ENCODE measurements at regions not wholly inside any gene's neighbourhood (a gene's known extent, or its start where the extent isn't known, plus 50 kb on each side); places are given as distances from the start of the nearest gene placed in this dataset.
"Not testable (repeated sequence)": the region's sequence is repeated elsewhere in the genome, so short reads cannot be mapped to it uniquely, and the experiment has no call there.

- Histone ChIP-seq H3K4me1 (ENCODE audit: control insufficient read depth in 1 of 2, insufficient read depth in 2 of 2, low read depth in 1 of 2, low read length in 1 of 2) (no peaks in the 10 kb centered on the region), H3K4me2 (no peak overlapping the region), H3K9ac (no peak overlapping the region), H3K9me2 (no peaks in the 10 kb centered on the region), H3K27ac (ENCODE audit: low read depth in 2 of 2, low read length in 1 of 2) (no peak overlapping the region), H3K9me3 (no peaks in the 10 kb centered on the region), H4K20me1 (ENCODE audit: insufficient read depth) (no peaks in the 10 kb centered on the region), H3K27me3 (ENCODE audit: insufficient read depth) (no peaks in the 10 kb centered on the region), H3K79me2 (ENCODE audit: insufficient read depth) (no peaks in the 10 kb centered on the region), H2AFZ (ENCODE audit: low read depth) (no peak overlapping the region), H3K36me3 (replicated peaks in 1 of 2; ENCODE audit: control insufficient read depth in 1 of 2, insufficient read depth in 2 of 2, low read length in 1 of 2) (peaks cover 0 to 3% of the 10 kb centered on the region in 2 experiments), H3K4me3 (ENCODE audit: low read depth in 2 of 2, low read length in 1 of 2) (no peak overlapping the region), H3F3A (replicated peaks; ENCODE audit: insufficient read depth) (peaks cover 6% of the 10 kb centered on the region)
- DNase-seq: no peak
- POLR2A ChIA-PET: no interaction called here
- CTCF ChIA-PET: no interaction called here
- TF ChIP-seq ELF1 (IDR thresholded peaks at IDR 0.05) (no peak), FOXM1 (IDR thresholded peaks at IDR 0.05; ENCODE audit: low read depth) (no peak), CTCF (IDR thresholded peaks at IDR 0.05) (no peak), TEAD4 (IDR thresholded peaks at IDR 0.05; ENCODE audit: borderline replicate concordance, insufficient read depth) (no peak), NRF1 (IDR thresholded peaks at IDR 0.05; ENCODE audit: low read depth, low read length) (no peak), SIN3A (IDR thresholded peaks at IDR 0.05; ENCODE audit: borderline replicate concordance, low read depth, low read length) (no peak)
Observed at GRCh38 chr9:111736714-111737113, 58.0 kb downstream of the SHOC1 start.

- H4K20me1 ChIP-seq (ENCODE audit: insufficient read depth); POLR2A ChIA-PET; H3K9me3 ChIP-seq; DNase-seq; H3K4me2 ChIP-seq; H3K27me3 ChIP-seq (ENCODE audit: insufficient read depth); CTCF ChIA-PET; H3F3A ChIP-seq (replicated peaks; ENCODE audit: insufficient read depth); H3K27ac ChIP-seq (ENCODE audit: low read depth in 2 of 2, low read length in 1 of 2); H3K79me2 ChIP-seq (ENCODE audit: insufficient read depth); H3K9ac ChIP-seq; H3K4me3 ChIP-seq (ENCODE audit: low read depth in 2 of 2, low read length in 1 of 2); H3K4me1 ChIP-seq (ENCODE audit: control insufficient read depth in 1 of 2, insufficient read depth in 2 of 2, low read depth in 1 of 2, low read length in 1 of 2); H3K9me2 ChIP-seq; H3K36me3 ChIP-seq (replicated peaks in 1 of 2; ENCODE audit: control insufficient read depth in 1 of 2, insufficient read depth in 2 of 2, low read length in 1 of 2); H2AFZ ChIP-seq (ENCODE audit: low read depth): not testable (repeated sequence)
- 97% methylated on average over 2 of the region's 2 CpGs for WGBS (ENCODE audit: low lambda C conversion rate)
Observed at GRCh38 chr9:111735344-111735743, 59.4 kb downstream of the SHOC1 start.

GRCh38 chr9:111731928-111732327 is 62.8 kb downstream of the SHOC1 start:
- no peak for TF ChIP-seq FOSL2 (IDR thresholded peaks at IDR 0.05; ENCODE audit: borderline replicate concordance, low read depth)
- TF ChIP-seq RCOR1 (IDR thresholded peaks at IDR 0.05; ENCODE audit: low read length): no peak
- TF ChIP-seq RXRA (IDR thresholded peaks at IDR 0.05; ENCODE audit: borderline replicate concordance, low read depth): no peak
- TF ChIP-seq MXI1 (IDR thresholded peaks at IDR 0.05; ENCODE audit: low read depth, low read length): no peak
- no peak for TF ChIP-seq REST (IDR thresholded peaks at IDR 0.05; ENCODE audit: low read depth, low read length)
- no peak for TF ChIP-seq TEAD4 (IDR thresholded peaks at IDR 0.05; ENCODE audit: borderline replicate concordance, insufficient read depth)
- TF ChIP-seq JUND (IDR thresholded peaks at IDR 0.05): no peak
- no peak for TF ChIP-seq EP300 (IDR thresholded peaks at IDR 0.05; ENCODE audit: borderline replicate concordance in 1 of 2, low read depth in 1 of 2, low read length in 1 of 2)
- no peak for TF ChIP-seq ELF1 (IDR thresholded peaks at IDR 0.05)
- no peak for TF ChIP-seq USF2 (IDR thresholded peaks at IDR 0.05; ENCODE audit: borderline replicate concordance, low read depth, low read length)
- no peak for TF ChIP-seq FOXM1 (IDR thresholded peaks at IDR 0.05; ENCODE audit: low read depth)
- TF ChIP-seq RAD21 (IDR thresholded peaks at IDR 0.05; ENCODE audit: low read length): no peak
- CTCF ChIA-PET: interaction anchor here (1.7 kb wide), 1 partner anchor 343 kb away, joined by 3 read pairs; no protein-coding TSS in a partner anchor
- no peak for DNase-seq
- no peak overlapping the region for H2AFZ ChIP-seq (ENCODE audit: low read depth)
- no peak overlapping the region for H3K27ac ChIP-seq (ENCODE audit: low read depth in 2 of 2, low read length in 1 of 2)
- H3K9me2 ChIP-seq: no peaks in the 10 kb centered on the region
- H3K4me3 ChIP-seq (ENCODE audit: low read depth in 2 of 2, low read length in 1 of 2): no peak overlapping the region
- H4K20me1 ChIP-seq (ENCODE audit: insufficient read depth): no peaks in the 10 kb centered on the region
- no peaks in the 10 kb centered on the region for H3K27me3 ChIP-seq (ENCODE audit: insufficient read depth)
- POLR2A ChIA-PET: no interaction called here
- H3K79me2 ChIP-seq (ENCODE audit: insufficient read depth): no peaks in the 10 kb centered on the region
- peaks cover 13% of the 10 kb centered on the region for H3F3A ChIP-seq (replicated peaks; ENCODE audit: insufficient read depth)
- H3K4me1 ChIP-seq (ENCODE audit: control insufficient read depth in 1 of 2, insufficient read depth in 2 of 2, low read depth in 1 of 2, low read length in 1 of 2): no peaks in the 10 kb centered on the region; a peak in 1 of 4 replicates
- H3K9ac ChIP-seq: no peak overlapping the region
- H3K36me3 ChIP-seq (replicated peaks in 1 of 2; ENCODE audit: control insufficient read depth in 1 of 2, insufficient read depth in 2 of 2, low read length in 1 of 2): peaks cover 0 to 3% of the 10 kb centered on the region in 2 experiments
- peaks cover 15% of the 10 kb centered on the region for H3K9me3 ChIP-seq
- H3K4me2 ChIP-seq: no peak overlapping the region
